Mammary epithelial cell (primary cell): ENCODE measurements at regions not wholly inside any gene's neighbourhood (a gene's known extent, or its start where the extent isn't known, plus 50 kb on each side); places are given as distances from the start of the nearest gene placed in this dataset.
"Not testable (repeated sequence)": the region's sequence is repeated elsewhere in the genome, so short reads cannot be mapped to it uniquely, and the experiment has no call there.

ENCODE experiments used
- EZH2 ChIP-seq: IDR thresholded peaks from 2 replicates; pipeline ENCODE4 v1.6.1; 2012; ENCODE audit warnings: low read length, inconsistent platforms, borderline replicate concordance
- TF ChIP-seq, protein P1 (sequence below), 2 donors: IDR thresholded peaks in 1 of 2; conservative IDR thresholded peaks in 1 of 2; 2 replicates each; pipeline ENCODE4 v1.5.1; 2011 to 2012; ENCODE audit warnings: inconsistent platforms in 2 of 2, low read length in 2 of 2, mild to moderate bottlenecking in 2 of 2, control low read depth in 1 of 2, low read depth in 1 of 2; ENCODE audit not compliant: insufficient read depth in 1 of 2; ENCODE audit errors: extremely low read depth in 1 of 2

DNA sequence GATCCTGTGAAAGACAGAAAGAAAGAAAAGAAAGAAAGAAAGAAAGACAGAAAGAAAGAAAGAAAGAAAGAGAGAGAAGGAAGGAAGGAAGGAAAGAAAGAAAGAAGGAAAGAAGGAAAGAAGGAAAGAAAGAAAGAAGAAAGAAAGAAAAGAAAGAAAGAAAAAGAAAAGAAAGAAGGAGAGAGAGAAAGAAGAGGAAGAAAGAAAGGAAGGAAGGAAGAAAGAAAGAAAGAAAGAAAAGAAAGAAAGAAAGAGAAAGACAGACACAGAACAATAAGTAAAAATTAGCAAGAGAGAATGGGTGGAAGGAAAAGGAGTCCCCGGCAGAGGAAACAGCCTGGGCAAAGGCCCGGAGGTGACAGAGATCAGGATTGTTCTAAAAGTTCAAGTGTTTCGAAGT is 183.4 kb downstream of the MIAT start:
- TF ChIP-seq, protein P1, sequence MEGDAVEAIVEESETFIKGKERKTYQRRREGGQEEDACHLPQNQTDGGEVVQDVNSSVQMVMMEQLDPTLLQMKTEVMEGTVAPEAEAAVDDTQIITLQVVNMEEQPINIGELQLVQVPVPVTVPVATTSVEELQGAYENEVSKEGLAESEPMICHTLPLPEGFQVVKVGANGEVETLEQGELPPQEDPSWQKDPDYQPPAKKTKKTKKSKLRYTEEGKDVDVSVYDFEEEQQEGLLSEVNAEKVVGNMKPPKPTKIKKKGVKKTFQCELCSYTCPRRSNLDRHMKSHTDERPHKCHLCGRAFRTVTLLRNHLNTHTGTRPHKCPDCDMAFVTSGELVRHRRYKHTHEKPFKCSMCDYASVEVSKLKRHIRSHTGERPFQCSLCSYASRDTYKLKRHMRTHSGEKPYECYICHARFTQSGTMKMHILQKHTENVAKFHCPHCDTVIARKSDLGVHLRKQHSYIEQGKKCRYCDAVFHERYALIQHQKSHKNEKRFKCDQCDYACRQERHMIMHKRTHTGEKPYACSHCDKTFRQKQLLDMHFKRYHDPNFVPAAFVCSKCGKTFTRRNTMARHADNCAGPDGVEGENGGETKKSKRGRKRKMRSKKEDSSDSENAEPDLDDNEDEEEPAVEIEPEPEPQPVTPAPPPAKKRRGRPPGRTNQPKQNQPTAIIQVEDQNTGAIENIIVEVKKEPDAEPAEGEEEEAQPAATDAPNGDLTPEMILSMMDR (conservative IDR thresholded peaks at IDR 0.05 in 1 of 2, IDR thresholded peaks at IDR 0.05 in 1 of 2; ENCODE audit: extremely low read depth in 1 of 2, insufficient read depth in 1 of 2, low read depth in 1 of 2, low read length in 2 of 2), result not testable (repeated sequence)
- not testable (repeated sequence) for TF ChIP-seq EZH2
